Thymus (tissue), 11 donors: ENCODE measurements at regions not wholly inside any gene's neighbourhood (a gene's known extent, or its start where the extent isn't known, plus 50 kb on each side); places are given as distances from the start of the nearest gene placed in this dataset.

Experiments
- DNase-seq, 9 donors: peaks; one replicate each; pipeline ENCODE4 v3.0.0-alpha.2; 2013; ENCODE audit warnings: low spot score in 9 of 9, low read depth in 6 of 9, missing footprints in 1 of 9
- H3K27ac ChIP-seq, 2 donors: one replicate each; pipeline ENCODE4 v1.5.1; 2013; ENCODE audit warnings: control low read depth in 1 of 2, low read depth in 1 of 2, low read length in 1 of 2, mild to moderate bottlenecking in 1 of 2, moderate library complexity in 1 of 2
- H3K27me3 ChIP-seq, 2 donors: one replicate each; pipeline ENCODE4 v1.5.1; 2013; ENCODE audit warnings: low read length in 1 of 2; ENCODE audit not compliant: control insufficient read depth in 2 of 2, insufficient read depth in 1 of 2
- H3K36me3 ChIP-seq, 2 donors: one replicate each; pipeline ENCODE4 v1.5.1; 2013; ENCODE audit warnings: low read length in 1 of 2, mild to moderate bottlenecking in 1 of 2, moderate library complexity in 1 of 2; ENCODE audit not compliant: control insufficient read depth in 2 of 2, insufficient read depth in 2 of 2
- H3K4me1 ChIP-seq, 2 donors: one replicate each; pipeline ENCODE4 v1.5.1; 2013; ENCODE audit warnings: low read length in 2 of 2; ENCODE audit not compliant: control insufficient read depth in 2 of 2, insufficient read depth in 2 of 2
- H3K4me3 ChIP-seq, 2 donors: one replicate each; pipeline ENCODE4 v1.5.1; 2013; ENCODE audit warnings: low read length in 2 of 2, control low read depth in 1 of 2, mild to moderate bottlenecking in 1 of 2
- H3K9me3 ChIP-seq, 2 donors: one replicate each; pipeline ENCODE4 v1.5.1; 2013; ENCODE audit warnings: low read length in 1 of 2, mild to moderate bottlenecking in 1 of 2; ENCODE audit not compliant: control insufficient read depth in 2 of 2, insufficient read depth in 1 of 2
- WGBS: extraction: QIAGEN DNeasy Blood & Tissue Kit; methylation state at CpG from one replicate; pipeline ENCODE4 v1.1.7; 2013; 5-methylcytosine and 5-hydroxymethylcytosine counted together
- donor health status: healthy.

DNA sequence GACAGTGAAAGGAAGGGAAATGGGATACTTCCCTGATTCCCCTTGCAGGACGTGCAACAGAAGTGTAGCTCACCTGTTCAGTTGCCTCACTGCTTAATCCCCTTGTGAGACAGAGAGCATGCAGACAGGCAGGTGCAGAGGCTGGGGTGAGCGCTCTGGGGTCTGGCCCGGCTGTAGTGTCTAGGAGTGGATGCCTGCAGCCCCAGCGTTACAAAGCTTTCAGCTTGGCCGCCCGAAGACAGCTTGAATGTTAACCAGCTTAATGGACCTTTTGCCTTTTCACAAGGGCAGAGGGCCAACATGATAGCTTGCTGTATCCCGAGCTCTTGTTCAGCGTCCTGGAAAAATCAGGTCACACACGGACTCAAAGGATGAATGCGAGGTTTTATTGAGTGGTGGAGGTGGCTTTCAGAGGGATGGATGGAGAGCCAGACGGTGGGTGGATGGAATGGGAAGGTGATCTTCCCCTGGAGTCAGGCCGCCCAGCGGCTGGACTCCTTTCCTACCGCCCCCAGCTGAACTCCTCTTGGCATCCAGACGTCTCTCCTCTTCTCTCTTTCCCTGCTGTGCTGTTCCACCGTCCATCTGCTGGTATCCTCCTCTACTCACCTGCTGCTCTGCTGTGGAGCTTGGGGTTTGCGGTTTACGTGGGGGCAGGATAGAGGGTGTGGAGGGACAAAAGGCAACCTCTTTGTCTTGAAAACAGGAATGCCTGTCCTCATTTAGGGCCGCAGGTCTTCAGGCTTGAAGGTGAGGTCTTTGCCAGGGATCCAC is 86.2 kb upstream of the RESF1 start:
- H3K36me3 ChIP-seq: no peaks in the 10 kb centered on the region
- no peak overlapping the region for H3K4me3 ChIP-seq
- peak overlapping the region in 1 of 2 donors; percentile 11 for H3K27ac ChIP-seq
- no peaks in the 10 kb centered on the region for H3K27me3 ChIP-seq
- peaks cover 0 to 29% of the 10 kb centered on the region in 2 donors for H3K9me3 ChIP-seq
- 86% methylated on average over 19 of the region's 19 CpGs for WGBS
- DNase-seq: no peak
- peaks cover 10 to 21% of the 10 kb centered on the region in 2 donors for H3K4me1 ChIP-seq

DNA sequence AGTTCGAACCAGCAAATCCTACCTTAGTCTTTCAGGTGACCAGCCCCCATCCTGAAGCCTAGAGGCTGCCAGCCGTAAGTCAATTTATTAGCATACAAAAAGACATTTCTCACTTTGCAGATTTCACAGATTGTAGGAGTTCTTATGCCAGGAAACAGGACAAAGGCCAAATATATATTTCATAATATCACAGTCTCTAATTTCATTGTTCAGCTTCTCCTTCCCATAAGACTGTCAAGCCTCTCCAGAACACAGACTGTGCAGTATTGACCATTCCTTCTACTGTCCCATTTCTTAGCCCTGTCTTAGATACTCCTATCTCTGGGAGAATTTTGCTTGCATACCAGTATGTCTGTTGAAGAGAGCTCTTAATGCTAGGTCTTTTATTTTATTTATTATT is 89.2 kb upstream of the RESF1 start:
- no peak for DNase-seq
- Histone ChIP-seq H3K4me3 (no peak overlapping the region), H3K9me3 (peaks cover 0 to 22% of the 10 kb centered on the region in 2 donors), H3K27ac (no peak overlapping the region), H3K36me3 (no peaks in the 10 kb centered on the region), H3K4me1 (peaks cover 2 to 5% of the 10 kb centered on the region in 2 donors), H3K27me3 (no peaks in the 10 kb centered on the region)
- WGBS: 98% methylated on average over 2 of the region's 2 CpGs

- no peak overlapping the region for H3K4me3 ChIP-seq
- peaks cover 0 to 22% of the 10 kb centered on the region in 2 donors for H3K9me3 ChIP-seq
- 67% methylated on average over 2 of the region's 2 CpGs for WGBS
- no peaks in the 10 kb centered on the region for H3K27me3 ChIP-seq
- no peaks in the 10 kb centered on the region for H3K4me1 ChIP-seq
- DNase-seq: no peak
- H3K36me3 ChIP-seq: no peaks in the 10 kb centered on the region
- H3K27ac ChIP-seq: no peak overlapping the region
These were observed 90.2 kb upstream of the RESF1 start for GRCh38 chr12:31868965-31869364.

DNA sequence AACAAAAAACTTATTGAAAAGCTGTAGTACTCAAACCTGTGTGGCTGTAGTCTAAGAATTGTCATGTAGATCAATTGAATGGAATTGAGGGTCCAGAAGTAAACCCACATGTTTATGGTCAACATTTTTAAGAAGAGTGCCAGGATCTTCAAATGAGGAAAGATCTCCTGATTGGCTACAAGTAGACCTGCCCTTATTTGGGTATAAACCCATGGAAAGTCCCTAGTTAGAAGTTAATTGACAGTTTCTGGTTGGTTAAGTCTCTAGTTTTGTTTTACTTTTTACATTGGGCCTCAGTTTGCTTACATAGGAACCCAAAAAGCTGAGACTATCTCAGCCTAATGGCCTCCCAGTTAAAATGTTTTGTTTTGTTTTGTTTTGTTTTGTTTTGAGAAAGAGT is 91.9 kb upstream of the RESF1 start:
- Histone ChIP-seq H3K9me3 (peaks cover 0 to 18% of the 10 kb centered on the region in 2 donors), H3K4me3 (no peak overlapping the region), H3K36me3 (no peaks in the 10 kb centered on the region), H3K27me3 (no peaks in the 10 kb centered on the region), H3K4me1 (no peaks in the 10 kb centered on the region), H3K27ac (no peak overlapping the region)
- DNase-seq: no peak

DNA sequence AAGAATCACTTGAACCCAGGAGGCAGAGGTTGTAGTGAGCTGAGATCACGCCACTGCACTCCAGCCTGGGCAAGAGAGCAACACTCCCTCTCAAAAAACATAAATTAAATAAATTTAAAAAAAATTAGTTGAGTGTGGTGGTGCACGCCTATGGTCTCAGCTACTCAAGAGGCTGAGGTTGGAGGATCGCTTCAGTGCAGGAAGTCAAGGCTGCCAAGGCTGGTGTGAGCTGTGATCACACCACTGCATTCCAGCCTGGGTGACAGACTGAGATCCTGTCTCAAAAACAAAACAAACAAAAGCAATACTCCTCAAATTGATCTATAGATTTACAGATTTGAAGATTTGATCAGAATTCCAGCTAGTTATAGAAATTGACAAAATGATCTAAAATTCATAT is 92.7 kb upstream of the RESF1 start:
- no peak overlapping the region for H3K27ac ChIP-seq
- H3K36me3 ChIP-seq: no peaks in the 10 kb centered on the region
- H3K4me1 ChIP-seq: no peaks in the 10 kb centered on the region
- peaks cover 0 to 14% of the 10 kb centered on the region in 2 donors for H3K9me3 ChIP-seq
- no peaks in the 10 kb centered on the region for H3K27me3 ChIP-seq
- H3K4me3 ChIP-seq: no peak overlapping the region
- WGBS: 96% methylated on average over 3 of the region's 3 CpGs
- no peak for DNase-seq

GRCh38 chr12:31865023-31865422 is 94.2 kb upstream of the RESF1 start:
- no peak overlapping the region for H3K4me3 ChIP-seq
- DNase-seq: no peak
- 84% methylated on average over 2 of the region's 2 CpGs for WGBS
- H3K36me3 ChIP-seq: no peaks in the 10 kb centered on the region
- no peaks in the 10 kb centered on the region for H3K27me3 ChIP-seq
- H3K9me3 ChIP-seq: peaks cover 0 to 5% of the 10 kb centered on the region in 2 donors
- no peaks in the 10 kb centered on the region for H3K4me1 ChIP-seq
- H3K27ac ChIP-seq: no peak overlapping the region

DNA sequence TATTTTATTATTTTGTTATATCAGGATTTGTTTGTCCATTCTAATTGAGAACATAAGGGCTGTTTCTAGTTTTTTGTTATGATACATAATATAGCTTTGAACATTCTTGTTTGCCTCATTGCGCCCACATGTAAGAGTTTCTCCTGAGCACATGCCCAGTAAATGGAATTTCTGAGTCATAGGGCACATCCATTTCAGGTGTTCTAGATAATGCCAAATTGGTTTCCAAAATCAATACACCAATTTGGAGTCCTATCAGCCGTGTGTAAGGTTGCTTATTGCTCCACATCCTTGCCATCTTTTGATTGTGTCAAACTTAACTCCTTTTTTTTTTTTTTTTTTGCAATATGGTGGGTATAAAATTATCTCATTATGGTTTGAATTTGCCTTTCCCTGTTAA is 97.9 kb upstream of the RESF1 start:
- Histone ChIP-seq H3K27me3 (no peaks in the 10 kb centered on the region), H3K4me1 (no peaks in the 10 kb centered on the region), H3K36me3 (no peaks in the 10 kb centered on the region), H3K9me3 (peaks cover 0 to 9% of the 10 kb centered on the region in 2 donors), H3K4me3 (no peak overlapping the region), H3K27ac (no peak overlapping the region)
- no peak for DNase-seq
- 81% methylated on average over 2 of the region's 2 CpGs for WGBS

- DNase-seq: no peak
- no peak overlapping the region for H3K27ac ChIP-seq
- H3K4me3 ChIP-seq: no peak overlapping the region
- H3K9me3 ChIP-seq: peaks cover 0 to 9% of the 10 kb centered on the region in 2 donors
- no peaks in the 10 kb centered on the region for H3K27me3 ChIP-seq
- no peaks in the 10 kb centered on the region for H3K4me1 ChIP-seq
- H3K36me3 ChIP-seq: no peaks in the 10 kb centered on the region
- 94% methylated on average over 4 of the region's 4 CpGs for WGBS
These were observed 98.8 kb upstream of the RESF1 start for GRCh38 chr12:31860401-31860800.

- no peaks in the 10 kb centered on the region for H3K27me3 ChIP-seq
- no peak for DNase-seq
- no peak overlapping the region for H3K27ac ChIP-seq
- WGBS: 95% methylated on average over 13 of the region's 13 CpGs
- no peaks in the 10 kb centered on the region for H3K4me1 ChIP-seq
- no peak overlapping the region for H3K4me3 ChIP-seq
- H3K9me3 ChIP-seq: peaks cover 0 to 9% of the 10 kb centered on the region in 2 donors
- no peaks in the 10 kb centered on the region for H3K36me3 ChIP-seq
These were observed 99.8 kb upstream of the RESF1 start for GRCh38 chr12:31859232-31859977.
